LNCAP (cell line): ENCODE measurements at regions not wholly inside any gene's neighbourhood (a gene's known extent, or its start where the extent isn't known, plus 50 kb on each side); places are given as distances from the start of the nearest gene placed in this dataset.

ENCODE experiments used
- TF ChIP-seq, protein P1 (sequence below): fragments of 450-650 bp; IDR thresholded peaks from 2 replicates; pipeline ENCODE4 v1.5.1; 2017; ENCODE audit warnings: mild to moderate bottlenecking

DNA sequence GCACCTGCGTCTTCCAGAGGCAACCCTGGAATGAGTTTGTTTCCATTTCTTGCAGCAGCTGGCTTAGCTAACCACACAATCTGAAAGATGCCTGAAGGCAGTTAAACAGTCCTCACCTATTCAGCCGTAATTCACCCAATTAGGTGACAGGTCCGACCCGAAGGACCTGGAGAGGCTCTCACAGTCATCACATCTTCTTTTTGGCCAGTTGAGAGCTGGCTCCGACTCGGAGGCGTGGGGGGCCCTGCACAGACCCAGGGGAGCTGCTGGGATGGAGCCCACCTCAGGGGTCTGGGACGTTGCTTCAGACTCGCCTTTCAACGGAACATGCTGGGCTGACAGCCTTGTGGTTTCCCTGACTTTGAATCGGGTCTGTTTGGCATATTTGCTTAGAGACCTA is 187.3 kb downstream of the RTP5 start:
- TF ChIP-seq, protein P1, sequence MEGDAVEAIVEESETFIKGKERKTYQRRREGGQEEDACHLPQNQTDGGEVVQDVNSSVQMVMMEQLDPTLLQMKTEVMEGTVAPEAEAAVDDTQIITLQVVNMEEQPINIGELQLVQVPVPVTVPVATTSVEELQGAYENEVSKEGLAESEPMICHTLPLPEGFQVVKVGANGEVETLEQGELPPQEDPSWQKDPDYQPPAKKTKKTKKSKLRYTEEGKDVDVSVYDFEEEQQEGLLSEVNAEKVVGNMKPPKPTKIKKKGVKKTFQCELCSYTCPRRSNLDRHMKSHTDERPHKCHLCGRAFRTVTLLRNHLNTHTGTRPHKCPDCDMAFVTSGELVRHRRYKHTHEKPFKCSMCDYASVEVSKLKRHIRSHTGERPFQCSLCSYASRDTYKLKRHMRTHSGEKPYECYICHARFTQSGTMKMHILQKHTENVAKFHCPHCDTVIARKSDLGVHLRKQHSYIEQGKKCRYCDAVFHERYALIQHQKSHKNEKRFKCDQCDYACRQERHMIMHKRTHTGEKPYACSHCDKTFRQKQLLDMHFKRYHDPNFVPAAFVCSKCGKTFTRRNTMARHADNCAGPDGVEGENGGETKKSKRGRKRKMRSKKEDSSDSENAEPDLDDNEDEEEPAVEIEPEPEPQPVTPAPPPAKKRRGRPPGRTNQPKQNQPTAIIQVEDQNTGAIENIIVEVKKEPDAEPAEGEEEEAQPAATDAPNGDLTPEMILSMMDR: no peak

DNA sequence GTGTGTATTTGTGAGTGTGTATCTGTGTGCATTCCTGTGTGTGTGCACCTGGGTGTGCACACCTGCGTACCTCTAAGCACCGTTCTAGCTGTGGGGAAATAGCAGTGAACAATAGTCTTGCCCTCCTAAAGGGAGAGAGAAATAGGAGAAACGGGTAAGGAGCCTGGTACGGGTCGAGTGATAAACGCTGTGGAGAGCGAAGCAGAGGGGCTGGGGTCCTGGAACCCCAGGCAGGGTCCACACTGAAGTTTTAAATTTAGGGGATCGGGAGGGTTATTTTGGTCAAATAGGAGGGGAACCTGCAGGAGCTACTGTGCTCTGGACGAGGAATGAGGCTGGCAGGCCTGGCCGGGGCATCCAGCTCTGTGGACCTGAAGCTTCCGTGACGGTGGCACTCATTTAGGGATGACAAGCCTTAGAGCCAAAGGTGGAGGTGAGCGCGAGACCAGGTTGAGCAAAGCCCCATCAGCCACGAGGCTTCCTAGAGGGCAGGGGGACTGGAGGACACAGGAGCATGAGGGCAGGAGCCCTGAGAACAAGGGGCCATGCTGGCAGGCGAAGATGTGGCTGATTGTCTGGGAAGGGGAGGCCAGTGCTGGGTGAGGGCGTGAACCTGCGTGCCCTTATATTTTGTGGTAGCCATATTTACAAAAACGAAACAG is 188.0 kb downstream of the RTP5 start:
- TF ChIP-seq, protein P1: no peak

DNA sequence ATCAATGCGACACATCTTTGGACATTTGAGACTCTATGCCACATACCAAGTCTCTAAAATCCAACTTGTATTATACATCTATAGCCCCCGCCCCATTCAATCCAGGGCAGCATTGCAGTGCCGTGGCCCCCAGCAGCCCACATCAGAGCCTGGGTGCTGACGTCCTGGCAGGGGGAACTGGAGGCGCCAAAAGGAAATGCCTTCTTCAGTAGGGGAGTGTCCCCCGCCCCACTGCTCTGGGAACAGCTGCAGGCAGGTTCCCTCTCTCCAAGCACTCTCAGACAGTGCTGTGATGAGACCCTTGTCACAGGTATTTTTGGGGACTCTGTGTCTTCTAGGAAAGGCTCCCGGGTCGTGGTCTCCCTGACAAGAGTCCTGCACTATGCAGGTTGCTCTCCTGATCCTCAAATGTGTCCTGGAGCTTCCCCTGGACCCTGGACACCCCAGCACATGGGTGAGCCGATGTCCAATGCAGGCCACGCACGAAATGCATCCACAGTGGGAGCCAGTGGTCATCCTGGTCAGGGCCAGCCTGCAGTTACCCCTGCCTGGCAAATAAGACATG is 188.7 kb downstream of the RTP5 start:
- TF ChIP-seq, protein P1: no peak

DNA sequence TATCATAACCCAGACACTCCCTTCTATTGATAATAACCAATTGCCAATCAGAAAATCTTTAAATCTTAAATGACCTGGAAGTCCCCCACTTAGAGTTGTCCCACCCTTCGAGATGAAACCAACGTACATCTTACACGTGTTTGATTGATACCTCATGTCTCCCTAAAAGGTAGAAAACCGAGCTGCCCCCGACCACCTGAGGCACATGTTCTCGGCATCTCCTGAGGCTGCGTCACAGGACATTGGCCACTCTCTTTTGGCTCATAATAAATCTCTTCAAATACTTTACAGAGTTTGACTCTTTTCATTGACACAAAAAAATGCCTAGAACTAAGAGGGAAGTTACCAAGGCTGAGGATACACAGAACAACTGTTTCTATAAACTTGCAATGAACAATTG is 190.0 kb downstream of the RTP5 start:
- TF ChIP-seq, protein P1: no peak

DNA sequence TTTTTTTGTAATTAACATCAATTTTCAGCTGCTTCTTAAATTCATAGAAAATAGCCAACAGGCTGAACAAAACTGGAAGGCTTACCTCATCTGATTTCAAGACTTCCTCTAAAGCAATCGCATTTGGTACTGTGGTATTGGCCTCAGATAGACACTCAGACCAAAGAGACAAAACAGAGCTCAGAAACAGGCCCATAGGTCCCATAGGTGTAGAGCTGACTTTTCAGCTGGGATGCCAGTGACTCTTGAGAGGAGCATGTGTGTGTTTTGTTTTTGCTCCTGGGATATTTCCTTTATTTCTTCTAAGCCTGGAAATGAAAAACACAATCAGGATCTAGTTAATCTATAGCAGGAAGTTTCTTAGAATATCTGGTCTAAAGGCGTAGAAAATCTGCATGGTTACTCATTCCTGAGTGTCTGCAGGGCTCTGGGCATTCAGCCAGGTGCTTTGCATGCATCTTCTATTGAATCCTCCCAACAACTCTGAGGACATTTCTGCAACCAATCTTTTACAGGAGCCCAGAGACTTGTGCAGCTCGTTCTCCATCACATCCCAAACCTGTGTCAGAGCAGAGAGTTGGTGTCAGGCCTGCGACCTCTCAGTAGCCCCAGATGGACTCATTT is 190.8 kb downstream of the RTP5 start:
- TF ChIP-seq, protein P1: no peak

DNA sequence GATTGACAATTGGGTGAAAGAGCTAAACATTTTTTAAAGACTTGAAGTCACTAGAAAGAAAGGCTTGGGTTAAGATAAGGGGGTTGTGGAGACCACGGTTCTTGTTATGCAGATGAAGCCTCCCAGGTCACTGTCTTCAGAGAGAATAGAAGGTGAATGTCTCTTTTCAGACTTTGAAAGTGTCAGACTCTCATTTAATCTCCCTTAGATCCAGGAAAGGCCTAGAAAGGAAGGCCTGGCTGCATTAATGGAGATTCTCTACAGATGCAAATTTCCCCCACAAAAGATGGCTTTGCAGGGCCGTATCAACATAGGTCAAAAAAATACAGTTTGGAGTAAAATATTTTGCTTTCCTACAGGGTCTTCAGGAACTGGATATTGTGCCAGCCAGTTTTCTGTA is 193.9 kb downstream of the RTP5 start:
- TF ChIP-seq, protein P1: no peak

DNA sequence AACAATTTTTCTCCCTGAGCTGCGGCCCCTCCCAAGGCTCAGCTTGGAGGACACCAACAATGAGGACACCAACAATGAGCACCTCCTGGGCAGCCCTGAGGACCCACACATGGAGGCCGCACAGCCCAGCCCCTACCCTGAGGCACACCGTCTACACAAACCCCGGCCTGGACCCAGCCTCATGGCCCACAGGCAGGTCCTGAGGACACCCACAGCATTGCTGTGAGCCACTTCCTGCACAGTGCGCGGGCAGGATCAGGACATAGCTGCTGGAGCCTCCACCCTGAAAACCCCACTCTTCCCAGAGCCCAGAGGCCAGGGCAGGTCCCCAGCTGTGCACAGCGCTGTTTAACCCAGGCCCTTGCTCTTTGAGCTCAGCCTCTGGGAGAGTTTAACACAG is 194.3 kb downstream of the RTP5 start:
- TF ChIP-seq, protein P1: no peak
